ENCODE measurements at regions not wholly inside any gene's neighbourhood (a gene's known extent, or its start where the extent isn't known, plus 50 kb on each side); places are given as distances from the start of the nearest gene placed in this dataset.

DNA sequence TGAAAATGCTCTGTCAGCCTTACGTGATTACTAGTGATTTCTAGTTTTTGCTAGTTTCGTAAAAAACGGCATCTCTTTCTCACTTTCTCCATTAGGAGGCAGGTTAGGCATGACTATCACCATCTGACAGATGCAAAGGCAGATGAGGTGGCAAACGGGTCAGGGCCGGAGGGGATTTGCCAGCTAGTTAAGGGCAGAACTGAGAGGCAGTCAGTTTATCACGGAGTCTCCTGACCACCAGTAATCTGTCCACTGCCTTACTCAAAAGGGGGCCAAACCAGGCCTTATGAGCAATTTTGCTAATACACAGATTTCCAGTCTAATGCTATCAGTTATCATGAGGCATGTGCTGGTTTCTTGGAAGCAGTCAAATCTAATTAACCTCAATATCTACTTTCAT, 159.3 kb downstream of the TSEN15 start:
- intact Hi-C loops (cut with micrococcal nuclease), result no loop called here
- no peak for ATAC-seq
- no peak for DNase-seq

DNA sequence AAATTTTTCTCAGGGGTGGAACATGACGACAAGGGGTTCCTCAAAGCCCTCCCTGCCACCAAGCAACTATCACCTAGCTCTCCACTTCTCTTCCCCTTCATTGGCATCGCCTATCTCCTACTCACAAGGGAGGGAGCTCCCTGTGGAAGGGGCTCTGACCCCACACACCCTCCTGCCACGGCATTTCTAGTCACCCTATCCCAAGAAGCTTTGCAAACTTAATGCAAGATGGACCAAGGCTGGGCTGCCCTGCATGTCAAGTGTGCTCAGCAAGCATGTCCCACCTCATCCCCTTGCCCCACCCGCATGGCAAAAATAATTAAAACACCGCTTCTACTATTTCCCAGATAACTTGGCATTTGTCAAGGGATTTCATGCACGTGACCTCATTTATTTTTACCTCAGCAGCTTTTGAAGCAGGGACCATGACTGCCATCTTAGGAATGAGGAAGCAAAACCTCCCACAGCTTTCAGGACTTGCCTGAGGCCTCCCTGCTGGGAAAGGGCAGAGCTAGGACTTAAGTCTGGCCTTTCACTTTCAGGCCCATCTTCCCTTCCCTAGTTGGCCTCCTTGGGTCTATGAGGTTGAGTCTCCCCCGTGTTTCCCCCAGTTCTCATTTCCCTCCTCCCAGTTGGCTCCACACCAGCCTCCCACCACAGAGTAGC, 161.3 kb downstream of the TSEN15 start:
- intact Hi-C loops (cut with micrococcal nuclease), result no loop called here
- no peak for ATAC-seq
- DNase-seq, result no peak

DNA sequence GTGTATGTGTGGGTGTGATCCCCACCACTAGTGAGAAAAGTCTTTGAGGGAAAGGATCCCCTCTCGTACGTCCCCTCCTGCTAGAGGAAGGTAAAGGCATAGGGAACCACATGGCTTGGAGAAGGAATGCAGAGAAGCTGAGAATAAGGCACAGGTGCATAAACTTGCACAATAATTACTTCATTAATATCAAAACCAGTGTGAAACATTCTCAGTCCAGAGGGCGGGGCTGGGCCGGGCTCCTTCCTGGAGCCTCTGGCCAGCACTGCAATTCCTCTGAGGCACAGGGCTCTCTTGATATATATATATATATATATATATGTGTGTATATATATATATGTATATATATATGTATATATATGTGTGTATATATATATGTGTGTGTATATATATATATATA, 162.6 kb downstream of the TSEN15 start:
- intact Hi-C loops (cut with micrococcal nuclease), result no loop called here
- ATAC-seq, result no peak
- no peak for DNase-seq

DNA sequence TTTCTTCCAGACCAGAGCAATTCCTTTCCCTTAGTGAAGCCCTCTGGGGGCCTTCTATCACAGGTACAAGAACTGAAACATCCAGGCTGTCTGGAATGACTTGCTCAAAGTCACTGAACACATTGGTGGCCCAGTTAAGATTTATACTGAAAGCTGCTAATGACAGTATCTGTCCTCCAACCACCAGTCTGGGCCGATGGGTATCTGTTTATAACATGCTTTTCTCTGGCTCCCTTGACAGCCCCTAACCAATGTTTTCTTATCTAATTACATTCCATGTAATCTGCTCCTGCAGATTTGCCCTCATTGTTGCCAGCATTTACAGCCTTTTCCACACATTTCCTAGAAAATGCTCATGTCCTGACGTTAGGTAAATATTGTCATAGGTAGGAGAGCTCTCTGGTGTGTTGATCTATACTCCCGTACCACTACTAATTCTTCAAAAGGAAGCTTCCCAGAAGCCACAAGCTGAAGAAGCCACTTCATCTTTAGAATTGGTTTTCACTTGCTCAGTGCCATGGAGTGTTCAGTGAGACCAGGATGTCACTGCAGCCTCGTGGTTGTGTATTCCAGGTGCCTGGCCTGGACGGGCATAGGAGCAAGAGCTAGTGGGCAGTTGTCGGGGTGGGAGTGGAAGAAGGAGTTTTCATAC, 163.9 kb downstream of the TSEN15 start:
- intact Hi-C loops (cut with micrococcal nuclease), result no loop called here
- no peak for ATAC-seq
- no peak for DNase-seq

DNA sequence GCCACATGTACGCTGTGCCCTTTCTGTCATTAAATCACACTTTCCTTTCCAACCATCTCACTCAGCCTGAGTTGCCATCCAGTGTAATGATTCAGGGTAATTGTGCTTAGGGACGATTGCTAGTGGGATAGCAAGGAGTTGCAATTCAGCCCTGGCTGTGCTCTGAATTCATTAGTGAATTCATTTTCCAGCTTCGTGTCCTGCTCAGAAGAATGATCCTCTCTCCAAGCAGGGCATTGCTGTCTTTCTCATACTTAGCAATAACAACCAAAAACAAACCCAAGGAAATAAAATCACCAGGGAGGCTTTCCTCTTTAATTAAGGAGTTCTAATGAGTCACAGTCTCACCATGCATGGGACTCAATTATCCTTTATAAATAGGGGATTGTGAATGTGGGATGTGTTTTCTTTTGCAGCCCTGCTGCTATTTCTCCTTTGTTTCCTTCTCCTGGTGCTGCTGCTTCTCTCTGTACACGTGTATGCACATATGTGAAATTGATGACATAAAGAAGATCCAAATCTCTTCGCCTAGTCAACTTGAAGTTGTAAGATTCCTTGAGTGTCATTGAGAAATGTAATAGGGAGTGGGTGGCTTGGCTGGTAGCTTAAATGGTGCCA, 167.0 kb downstream of the TSEN15 start:
- intact Hi-C loops (cut with micrococcal nuclease), result no loop called here
- ATAC-seq (no peak), DNase-seq (no peak)

DNA sequence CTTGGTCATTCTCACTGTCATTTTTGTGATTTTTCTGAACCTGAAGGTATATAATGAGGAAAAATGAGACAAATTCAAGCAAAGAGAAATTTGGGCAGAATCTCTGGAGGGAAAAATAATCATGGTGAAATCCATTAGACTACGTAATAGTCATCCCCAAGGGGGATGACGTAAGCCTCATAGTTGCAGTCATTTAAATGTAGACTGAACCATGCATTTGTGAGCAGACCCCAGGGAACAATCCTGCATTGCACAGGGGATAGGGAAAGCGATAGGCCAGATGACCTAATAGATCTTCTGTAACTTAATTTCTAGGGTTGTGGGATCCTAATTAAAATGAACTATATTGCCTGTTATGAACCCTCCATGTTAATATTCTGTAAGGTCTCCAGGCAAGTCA, 167.4 kb upstream of the C1orf21 start:
- no peak for ATAC-seq
- no peak for DNase-seq
- intact Hi-C loops (cut with micrococcal nuclease), result no loop called here

DNA sequence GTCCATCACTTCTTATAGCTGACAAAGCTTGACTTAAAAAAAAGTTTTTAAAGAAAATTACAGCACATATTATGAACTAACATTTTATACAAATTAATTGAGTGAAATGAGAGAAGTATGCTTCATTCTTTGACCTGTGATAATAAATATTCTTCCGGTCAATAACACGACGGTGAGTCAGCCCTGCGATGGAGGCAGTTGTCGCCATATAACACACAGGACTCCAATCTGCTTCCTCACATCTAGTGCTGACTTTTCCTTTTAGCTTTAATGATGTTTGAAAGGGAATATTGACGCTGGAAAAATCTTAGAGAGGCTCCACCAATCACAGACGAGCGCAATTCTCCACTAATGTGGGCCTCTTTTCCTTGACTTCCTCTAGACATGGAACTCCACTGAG, 166.9 kb upstream of the C1orf21 start:
- intact Hi-C loops (cut with micrococcal nuclease), result no loop called here
- ATAC-seq (no peak), DNase-seq (no peak)

DNA sequence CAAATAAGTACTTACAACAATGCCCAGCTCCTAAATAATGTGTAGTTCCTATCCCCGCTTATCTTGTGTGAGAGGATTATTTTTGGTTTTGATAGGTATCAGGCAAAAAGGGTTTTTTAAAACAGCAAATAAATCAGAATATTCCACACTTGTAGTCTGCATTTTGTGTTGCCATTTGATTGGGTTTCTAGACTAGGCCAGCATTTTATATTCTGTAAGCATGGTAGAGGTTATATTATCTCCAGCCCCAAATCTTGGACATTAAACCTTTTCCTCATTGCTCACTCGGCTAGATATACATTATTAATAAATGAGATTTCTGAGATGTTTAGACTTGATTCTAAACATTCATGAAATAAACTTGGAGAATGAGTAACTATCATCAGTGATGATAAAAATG, 165.7 kb upstream of the C1orf21 start:
- intact Hi-C loops (cut with micrococcal nuclease), result no loop called here
- no peak for DNase-seq
- ATAC-seq, result no peak

DNA sequence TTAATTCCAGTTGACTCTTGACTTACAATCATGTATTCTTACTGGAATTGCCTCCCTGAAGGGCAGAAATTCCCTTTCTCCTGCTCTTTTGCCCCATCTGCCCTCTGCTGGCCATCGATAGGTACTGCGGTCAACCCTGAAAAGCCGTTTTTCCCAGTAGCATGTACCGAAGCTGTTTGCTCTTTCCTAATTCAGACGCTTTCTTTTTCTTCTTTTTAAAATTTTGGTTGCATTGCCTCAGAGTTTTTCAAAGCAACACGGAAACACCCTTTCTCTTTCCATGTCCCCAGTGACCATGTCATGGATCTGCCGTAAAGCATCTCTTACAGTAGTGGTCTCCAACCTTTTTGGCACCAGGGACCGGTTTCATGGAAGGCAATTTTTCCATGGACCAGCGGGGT, 164.2 kb upstream of the C1orf21 start:
- intact Hi-C loops (cut with micrococcal nuclease), result loop anchor here (2.0 kb wide), 1 partner anchor 144 kb away; no protein-coding TSS in a partner anchor
- ATAC-seq, result peak; percentile 76
- peak; percentile 56 for DNase-seq

DNA sequence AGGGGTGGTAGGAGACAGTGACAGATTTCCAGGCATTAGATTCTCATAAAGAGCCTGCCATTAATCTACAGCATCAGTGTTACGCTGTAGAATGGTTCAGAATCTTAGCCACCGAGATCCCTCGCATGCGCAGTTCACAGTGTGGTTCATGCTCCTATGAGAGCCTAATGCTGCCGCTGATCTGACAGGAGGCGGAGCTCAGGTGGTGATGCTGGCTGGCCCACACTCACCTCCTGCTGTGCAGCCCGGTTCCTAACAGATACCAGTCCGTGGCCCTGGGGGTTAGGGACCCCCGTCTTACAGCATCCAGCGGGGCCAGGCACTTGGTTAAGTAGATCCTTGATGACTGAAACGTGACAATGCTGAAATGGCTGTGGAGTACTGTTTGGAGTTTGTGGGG, 163.6 kb upstream of the C1orf21 start:
- ATAC-seq (peak; percentile 56), DNase-seq (no peak)
- intact Hi-C loops (cut with micrococcal nuclease), result loop anchor here (2.0 kb wide), 1 partner anchor 144 kb away; no protein-coding TSS in a partner anchor

DNA sequence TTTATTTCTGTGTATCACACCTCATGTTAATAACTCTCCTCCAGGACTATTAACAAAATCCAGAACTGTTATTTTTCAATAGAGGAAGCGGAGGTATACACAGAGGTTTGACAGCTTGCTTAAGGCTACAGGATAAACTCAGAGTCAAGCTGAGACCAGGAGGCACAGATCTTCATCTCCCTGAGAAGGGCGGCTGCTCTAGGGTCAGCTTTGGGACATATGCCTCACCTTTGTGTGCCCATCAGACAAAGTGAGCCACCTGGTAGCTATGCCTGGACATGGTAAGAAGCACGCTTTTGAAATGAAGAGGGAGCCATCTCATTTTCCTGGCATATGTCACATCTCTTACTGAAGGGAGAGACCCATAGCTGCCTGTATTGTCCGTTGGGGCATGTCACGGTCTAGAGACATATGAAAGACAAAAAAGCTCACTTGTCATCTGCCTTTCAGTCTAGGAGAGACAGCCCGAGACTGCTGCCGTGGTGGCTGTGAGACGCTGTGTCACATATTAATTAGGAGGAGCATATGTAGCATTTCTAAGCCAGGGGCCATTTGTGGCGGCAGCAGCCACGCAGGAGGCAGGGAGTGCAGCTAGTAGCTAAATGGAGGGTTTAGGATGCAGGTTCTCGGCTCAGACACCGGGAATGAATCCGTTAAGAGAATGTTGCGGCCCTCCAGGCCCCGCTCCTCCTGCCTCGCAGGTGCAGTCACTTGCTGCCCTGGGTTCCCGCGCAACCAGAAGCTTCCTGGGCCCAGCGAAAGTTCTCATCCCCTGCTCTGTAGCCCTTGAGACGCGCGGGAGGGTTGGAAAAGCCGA, 161.3 kb upstream of the C1orf21 start:
- intact Hi-C loops (cut with micrococcal nuclease), result no loop called here
- DNase-seq (no peak), ATAC-seq (no peak)

DNA sequence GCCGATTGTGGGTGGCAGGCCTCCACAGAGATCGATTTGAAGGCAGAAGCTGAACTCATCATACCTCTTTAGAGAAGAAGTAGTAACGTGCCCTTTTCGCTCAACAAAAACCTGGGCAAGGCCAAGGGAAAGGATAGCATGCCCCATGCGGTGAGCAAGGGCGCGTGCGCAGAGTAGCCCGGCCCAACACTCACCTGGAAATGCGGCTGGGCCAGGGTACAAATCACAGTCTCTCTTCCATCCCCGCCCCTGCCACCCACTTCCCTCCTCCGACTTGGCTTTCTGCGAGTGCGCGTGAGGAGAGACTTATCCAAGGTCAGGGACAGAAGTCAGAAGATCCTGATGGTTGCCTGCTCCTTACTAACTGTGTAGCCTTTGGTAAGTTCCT, 160.7 kb upstream of the C1orf21 start:
- intact Hi-C loops (cut with micrococcal nuclease), result no loop called here
- ATAC-seq (no peak), DNase-seq (no peak)

DNA sequence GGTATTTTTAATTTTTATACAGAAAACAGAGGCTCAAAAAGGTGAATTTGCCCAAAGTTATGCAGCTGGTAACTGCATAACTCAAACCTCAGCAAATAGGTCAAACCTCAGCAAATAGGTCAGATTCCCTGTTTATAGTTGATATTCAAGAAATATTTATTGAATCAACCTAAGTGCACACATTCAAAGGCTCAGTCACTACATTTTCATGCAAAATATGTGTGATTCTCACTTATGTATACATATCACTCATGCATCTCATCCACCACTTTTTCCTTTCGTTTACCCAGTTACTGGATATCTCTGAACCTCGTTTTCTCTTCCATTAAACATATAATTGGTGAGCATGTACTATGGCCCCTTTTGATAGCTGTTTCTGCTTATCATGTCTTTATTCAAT, 158.3 kb upstream of the C1orf21 start:
- intact Hi-C loops (cut with micrococcal nuclease), result no loop called here
- no peak for DNase-seq

DNA sequence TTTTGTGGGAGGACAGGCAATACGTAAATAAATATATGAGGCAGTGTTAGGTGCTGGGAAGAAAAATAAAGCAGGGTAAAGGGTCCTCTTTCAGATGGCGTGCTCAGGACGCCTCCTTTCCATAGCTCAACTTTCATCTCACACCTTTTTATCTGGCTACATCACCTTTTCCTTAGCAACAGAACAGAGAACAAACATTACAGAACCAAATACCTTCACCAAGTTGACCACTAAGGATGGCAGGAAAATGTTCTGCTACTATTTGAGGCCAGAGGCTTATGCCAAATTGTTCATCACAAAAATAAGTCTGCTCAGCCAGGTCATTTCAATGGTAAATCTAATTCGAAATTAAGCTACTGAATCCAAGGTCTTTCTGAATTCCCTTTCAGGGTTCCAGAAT, 149.2 kb upstream of the C1orf21 start:
- no peak for DNase-seq
- intact Hi-C loops (cut with micrococcal nuclease), result no loop called here
- peak; percentile 82 for ATAC-seq

More for the DNA sequence above, 158.3 kb upstream of the C1orf21 start:
- no peak for ATAC-seq

DNA sequence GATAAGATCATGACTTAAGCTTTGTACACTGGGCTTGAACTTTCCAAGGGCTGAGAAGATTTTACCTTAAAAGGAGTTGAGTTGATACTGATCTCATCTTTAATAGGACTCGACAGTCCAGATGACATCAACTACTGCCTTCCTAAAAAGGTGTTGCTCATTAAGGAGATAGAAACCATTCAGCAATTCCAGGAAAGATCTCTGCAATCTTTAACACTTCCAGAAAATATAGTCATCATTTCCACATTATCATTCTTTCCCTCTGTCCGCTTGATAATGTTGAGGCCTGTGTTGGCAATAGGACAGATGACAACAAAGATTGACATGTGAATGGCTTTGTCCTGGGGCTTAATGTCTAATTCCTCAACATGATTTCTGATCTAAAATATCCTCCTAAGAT, 145.4 kb upstream of the C1orf21 start:
- DNase-seq, result no peak
- intact Hi-C loops (cut with micrococcal nuclease), result loop anchor here (10.0 kb wide), 1 partner anchor 453 kb away; no protein-coding TSS in a partner anchor
- no peak for ATAC-seq

DNA sequence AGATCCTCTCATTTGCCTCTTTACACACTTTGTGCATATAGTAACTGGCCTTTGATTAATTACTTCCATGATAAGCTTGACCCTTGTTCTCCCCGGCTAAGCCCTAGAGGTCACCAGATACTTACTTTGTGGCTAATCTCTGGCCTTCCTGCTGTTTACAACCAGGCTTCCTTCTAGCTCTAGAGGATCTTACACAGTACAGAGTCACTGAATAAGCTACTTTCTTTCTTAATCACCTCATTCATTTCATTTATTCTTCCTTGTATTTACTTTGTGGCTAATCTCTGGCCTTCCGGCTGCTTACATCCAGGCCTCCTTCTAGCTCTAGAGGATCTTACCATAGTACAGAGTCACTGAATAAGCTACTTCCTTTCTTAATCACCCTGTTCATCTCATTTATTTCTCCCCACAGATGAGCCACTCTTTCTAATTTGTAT, 144.3 kb upstream of the C1orf21 start:
- intact Hi-C loops (cut with micrococcal nuclease), result loop anchor here (10.0 kb wide), 1 partner anchor 452 kb away; no protein-coding TSS in a partner anchor
- ATAC-seq (peak; percentile 88), DNase-seq (no peak)

DNA sequence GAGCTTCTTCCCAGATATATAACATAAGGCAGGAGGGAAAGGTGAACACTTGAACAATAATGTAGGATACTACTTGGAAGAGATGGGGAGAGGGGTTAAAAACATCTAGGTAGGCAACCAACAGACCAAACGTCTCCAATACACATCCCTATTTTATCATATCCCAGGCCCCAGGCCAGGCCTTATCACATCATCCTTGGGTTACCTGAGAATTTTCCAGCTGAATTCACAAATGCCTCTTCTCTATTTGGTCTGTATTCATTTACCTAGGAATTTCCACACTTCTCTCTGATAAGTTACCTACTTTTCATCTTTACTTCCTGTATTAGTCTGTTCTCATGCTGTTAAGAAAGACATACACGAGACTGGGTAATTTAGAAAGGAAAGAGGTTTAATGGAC, 141.9 kb upstream of the C1orf21 start:
- intact Hi-C loops (cut with micrococcal nuclease), result loop anchor here (10.0 kb wide), 1 partner anchor 450 kb away; no protein-coding TSS in a partner anchor
- DNase-seq, result no peak
- ATAC-seq, result no peak

DNA sequence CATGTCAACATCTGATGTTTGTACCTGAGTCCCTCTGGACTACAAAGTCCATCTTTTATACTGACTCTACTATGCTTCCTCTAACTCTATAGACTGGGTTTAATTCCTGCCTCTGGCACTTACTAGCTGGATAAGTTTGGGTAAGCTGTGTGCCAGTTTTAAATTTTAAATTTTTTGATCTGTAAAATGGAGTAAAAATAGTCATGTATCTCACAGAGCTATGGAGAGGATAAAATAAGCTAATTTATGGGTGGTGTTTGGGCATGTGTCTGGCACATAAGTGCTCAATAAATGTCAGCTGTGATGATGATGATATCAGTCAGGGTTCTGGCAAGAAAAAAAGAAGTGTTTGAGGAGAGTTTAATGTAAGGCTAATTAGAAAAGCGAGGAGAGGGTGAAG, 139.2 kb upstream of the C1orf21 start:
- no peak for ATAC-seq
- no peak for DNase-seq
- intact Hi-C loops (cut with micrococcal nuclease), result loop anchor here (10.0 kb wide), 1 partner anchor 447 kb away; no protein-coding TSS in a partner anchor

DNA sequence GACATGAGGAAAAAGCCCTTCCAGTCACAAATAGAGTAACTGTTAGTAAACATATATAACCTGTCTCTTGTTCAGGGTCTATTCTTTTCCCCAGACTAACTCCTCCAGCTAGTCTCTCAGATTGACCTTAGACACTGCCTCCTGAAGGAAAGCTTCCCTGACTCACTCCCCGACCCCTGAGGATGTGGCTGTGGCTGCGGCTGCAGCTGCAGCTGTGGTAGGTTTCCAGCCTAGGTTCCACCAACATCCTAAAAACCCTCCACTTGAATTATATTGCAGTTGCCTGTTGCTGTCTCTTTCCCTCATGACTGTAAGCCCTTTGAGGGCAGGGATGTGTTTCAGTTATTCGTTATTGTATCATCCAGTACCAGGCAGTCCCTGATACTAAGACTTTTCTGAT, 132.9 kb upstream of the C1orf21 start:
- DNase-seq (no peak), ATAC-seq (no peak)
- intact Hi-C loops (cut with micrococcal nuclease), result no loop called here

DNA sequence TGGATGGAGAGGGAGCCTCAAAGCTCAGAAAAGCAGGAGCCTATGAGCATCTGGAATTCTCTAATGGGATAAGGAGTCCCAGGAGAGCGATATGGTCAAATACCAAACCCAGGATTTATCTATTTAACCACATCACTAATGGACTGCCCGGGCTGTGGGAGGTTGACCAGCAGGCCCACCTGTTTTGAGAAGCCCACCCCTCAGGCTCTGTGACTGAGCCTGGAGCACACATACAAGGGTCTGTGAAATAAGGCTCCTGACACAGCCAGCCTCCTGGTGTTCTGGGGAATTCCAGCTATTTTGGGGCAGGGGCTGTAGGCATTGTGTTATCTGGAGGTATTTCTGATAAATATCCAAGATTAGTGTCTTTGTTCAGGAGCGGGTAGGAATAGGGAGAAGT, 132.0 kb upstream of the C1orf21 start:
- intact Hi-C loops (cut with micrococcal nuclease), result no loop called here
- DNase-seq (no peak), ATAC-seq (no peak)
